NCI-H460 (cell line): ENCODE measurements at regions not wholly inside any gene's neighbourhood (a gene's known extent, or its start where the extent isn't known, plus 50 kb on each side); places are given as distances from the start of the nearest gene placed in this dataset.
"Not testable (repeated sequence)": the region's sequence is repeated elsewhere in the genome, so short reads cannot be mapped to it uniquely, and the experiment has no call there.

Experiments used
- DNase-seq: peaks from one replicate; pipeline ENCODE4 v3.0.0-alpha.2; 2016; ENCODE audit warnings: low read depth; ENCODE audit errors: extremely low read depth

GRCh38 chr14:101634202-101634849, 73.0 kb downstream of the DIO3 start:
- DNase-seq, result no peak

DNA sequence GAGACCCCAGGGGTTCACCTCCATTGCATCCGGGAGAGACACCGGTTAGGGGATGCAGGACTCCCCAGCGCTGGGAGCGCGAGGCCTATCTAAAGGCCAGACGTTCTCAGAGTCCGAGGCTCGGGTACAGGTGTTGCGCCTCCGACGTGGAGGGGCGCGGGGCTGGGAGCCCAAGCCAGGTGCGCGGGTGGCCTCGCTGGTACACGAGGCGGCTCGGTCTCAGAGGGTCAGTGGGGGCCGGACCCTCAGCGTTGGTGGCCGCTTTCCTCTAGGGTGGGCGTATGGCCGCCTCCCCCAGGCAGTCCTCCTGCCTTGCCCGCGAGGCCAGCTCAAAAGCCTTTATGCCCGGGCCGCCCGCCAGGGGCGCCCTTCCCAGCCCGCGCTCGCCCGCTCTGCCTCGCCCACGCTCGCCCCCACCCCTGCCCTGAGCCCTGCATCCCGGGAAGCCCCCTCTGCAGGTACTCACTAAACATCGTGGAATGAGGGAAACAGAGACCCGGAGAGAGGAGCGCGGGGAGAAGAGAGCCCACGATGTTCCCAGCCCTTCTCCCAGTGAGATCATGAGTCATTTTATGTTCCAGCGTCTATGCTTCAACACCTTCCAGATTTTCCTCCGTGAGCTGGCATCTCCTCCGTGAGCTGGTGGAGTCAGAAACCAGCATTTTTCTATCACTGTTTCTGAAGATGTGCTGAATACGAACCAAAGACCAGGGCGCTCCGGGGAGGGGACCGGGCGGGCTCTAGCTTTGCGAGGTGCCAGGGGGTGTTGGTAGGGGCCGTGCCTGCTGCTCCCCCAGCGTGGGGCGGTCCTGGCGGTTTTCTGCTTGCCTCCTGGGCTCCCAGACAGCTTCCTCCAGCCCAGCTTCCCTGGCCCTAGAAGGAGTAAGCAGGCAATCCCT, 73.8 kb downstream of the DIO3 start:
- no peak for DNase-seq

DNA sequence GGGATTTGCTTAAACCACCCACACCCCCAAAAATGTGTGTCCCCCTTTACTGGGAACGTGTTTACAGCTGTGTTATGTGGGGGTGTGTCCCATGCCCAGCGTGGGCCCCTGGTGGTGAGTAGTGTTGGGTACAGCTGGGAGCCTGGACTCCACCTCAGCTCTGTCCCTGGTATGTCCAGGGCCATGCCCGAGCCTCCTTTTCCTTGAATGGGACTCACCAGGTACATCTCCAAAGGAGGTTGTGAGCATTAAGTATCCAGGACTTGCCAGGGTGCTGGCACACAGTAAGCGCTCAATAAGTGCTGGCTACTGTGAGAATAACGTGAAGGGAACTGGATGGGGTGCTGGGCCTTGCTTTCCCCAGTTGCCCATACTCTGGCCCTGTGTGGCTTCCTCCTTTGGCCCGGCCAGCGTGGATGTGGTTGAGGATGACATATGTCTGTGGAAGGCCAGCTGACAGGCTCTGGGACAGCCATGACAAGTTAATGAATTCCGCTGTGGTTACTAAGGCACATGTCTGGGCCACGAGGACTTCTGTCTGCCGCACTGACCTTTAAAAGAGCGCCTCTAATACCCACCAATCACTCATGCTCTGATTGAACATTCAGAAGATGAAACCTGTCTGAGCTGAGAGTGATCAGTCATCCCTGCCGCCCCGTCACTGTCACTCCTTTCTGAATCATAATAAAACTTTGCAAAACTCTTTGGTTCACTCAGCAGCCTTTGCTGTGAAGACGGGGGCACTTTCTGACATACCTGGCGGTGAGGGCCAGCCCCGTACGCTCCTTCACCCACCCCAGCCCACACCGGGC, 74.7 kb downstream of the DIO3 start:
- DNase-seq, result no peak

DNA sequence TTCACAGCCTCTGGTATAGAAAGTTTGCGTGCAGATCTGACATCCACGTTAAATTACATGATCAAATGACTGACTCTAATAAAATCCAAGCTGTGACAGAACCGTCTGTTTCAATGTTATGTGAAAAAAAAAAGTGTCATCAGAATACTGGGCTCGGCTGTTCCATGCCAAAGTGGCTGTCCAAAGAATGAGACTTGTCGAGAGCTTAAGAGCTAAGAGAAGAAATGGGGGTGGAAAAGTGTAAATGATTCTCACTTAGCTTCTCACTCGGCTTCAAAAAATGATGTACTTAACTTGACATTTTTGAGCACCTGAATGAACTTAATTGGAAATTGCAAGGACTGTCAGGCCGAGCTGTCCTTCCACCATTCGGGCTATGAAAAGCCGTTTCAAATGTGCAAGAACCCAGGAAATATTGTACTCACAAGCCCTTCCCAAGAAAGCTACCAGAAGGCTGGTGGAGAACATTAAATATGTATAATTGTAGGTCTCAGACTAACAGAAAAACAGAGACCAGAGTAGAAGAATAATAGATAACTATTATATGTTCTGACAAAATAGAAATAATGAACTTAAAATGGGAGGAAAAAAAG, 78.0 kb downstream of the DIO3 start:
- no peak for DNase-seq

DNA sequence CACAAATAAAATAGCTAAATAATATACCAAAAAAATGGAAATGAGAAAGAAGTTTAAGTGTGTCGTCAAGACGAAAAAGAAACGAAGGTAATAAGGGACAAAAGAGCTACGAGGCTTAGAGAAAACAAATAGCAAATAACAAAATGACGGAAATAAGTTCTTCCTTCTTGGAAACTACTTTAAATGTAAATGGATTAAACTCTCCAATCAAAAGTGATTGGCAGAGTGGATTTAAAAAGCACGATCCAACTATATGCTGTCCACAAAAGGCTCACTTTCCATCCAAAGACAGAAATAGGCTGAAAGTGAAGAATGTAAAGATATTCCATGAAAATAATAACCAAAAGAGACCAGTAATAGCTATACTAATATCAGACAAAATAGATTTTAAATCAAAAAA, 82.4 kb downstream of the DIO3 start:
- no peak for DNase-seq

DNA sequence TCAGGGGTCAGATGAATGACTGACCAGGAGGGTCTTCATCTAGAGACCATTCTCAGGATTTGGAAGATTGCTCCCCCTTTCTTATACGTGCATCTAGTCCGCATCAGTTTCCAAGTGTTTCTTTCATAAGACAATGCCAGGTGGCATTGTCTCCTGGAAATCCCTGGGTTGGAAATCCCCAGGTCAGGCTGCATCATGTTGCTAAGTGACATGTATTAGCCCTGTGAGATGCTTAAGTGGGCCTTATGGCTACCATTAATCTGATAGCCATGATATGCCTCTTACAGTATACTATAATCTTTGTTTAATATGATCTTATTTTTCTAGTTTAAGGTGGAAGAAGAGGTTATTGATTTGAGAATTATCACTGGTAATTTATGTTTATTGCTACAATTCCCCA, 92.8 kb downstream of the DIO3 start:
- no peak for DNase-seq

GRCh38 chr14:101657372-101657771, 96.1 kb downstream of the DIO3 start:
- DNase-seq, result no peak

GRCh38 chr14:101665478-101666078, 95.9 kb upstream of the PPP2R5C start:
- peak; percentile 41 for DNase-seq

DNA sequence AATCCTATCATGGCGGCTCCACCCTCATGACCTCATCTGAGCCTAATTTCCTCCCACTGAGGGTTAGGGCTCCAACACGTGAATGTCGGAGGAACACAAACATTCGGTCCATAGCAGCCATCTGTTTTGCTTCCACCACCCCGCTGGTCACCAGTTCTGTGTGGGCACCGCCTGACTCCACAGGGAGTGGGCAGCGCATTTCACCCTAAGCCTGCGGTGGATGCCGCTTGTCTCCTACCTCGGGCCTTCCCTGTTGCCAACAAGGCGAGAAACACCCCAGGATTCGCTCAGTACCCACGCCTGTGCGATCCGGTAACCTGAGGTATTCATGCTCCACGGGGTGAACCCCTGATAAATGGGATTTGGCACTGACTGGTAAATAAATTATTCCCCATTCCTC, 95.2 kb upstream of the PPP2R5C start:
- DNase-seq, result no peak

DNA sequence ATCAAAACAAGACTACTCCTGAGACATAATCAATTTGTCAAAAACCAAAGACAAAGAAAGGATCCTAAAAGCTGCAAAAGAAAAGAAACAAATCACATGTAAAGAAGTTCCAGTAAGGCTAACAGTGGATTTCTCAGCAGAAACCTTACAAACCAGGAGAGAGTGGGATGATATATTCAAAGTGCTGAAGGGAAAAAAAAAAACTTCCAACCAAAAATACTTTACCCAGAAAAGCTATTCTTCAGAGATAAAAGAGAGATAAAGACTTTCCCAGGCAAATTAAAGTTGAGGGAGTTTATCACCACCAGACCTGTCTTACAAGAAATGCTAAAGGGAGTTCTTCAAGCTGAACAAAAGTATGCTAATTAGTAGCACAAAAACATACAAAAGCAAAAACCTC, 91.9 kb upstream of the PPP2R5C start:
- DNase-seq, result no peak

GRCh38 chr14:101673873-101674272, 87.6 kb upstream of the PPP2R5C start:
- DNase-seq, result no peak

DNA sequence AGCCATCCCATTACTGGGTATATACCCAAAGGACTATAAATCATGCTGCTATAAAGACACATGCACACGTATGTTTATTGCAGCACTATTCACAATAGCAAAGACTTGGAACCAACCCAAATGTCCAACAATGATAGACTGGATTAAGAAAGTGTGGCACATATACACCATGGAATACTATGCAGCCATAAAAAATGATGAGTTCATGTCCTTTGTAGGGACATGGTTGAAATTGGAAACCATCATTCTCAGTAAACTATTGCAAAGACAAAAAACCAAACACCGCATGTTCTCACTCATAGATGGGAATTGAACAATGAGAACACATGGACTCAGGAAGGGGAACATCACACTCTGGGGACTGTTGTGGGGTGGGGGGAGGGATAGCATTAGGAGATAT, 85.7 kb upstream of the PPP2R5C start:
- not testable (repeated sequence) for DNase-seq

- DNase-seq, result not testable (repeated sequence)
These were observed 83.6 kb upstream of the PPP2R5C start for GRCh38 chr14:101677912-101678327.

DNA sequence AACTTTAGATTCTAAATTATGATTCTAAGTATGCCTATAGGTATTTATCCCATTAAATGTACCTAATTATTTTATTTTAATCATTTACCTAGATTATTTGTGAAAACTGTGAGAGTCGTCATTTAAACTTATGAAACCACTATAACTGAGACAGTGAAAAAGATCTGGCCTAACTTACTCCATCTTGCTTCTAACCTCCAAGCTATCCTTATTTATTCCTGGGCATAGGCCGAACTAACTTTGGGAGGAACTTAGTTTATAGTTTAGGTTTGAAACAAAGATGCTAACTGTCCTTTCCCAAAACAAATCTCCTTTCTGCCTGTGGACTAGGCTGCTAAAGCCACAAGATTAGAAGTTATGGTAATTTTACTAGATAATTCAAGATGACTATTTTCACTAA, 79.7 kb upstream of the PPP2R5C start:
- DNase-seq, result no peak

DNA sequence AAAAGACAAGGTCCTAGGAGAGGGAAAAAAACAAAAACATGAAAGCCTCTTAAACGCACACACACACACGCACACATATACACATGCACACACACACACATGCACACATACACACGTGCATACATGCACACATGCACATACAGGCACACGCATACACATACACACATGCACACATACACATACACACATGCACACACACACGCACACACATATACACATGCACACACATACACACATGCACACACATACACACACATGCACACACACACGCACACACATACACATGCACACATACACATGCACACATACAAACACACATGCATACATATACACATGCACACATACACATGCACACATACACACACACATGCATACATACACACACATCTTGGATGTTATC, 78.1 kb upstream of the PPP2R5C start:
- no peak for DNase-seq

GRCh38 chr14:101687756-101688546, 73.6 kb upstream of the PPP2R5C start:
- DNase-seq, result no peak

DNA sequence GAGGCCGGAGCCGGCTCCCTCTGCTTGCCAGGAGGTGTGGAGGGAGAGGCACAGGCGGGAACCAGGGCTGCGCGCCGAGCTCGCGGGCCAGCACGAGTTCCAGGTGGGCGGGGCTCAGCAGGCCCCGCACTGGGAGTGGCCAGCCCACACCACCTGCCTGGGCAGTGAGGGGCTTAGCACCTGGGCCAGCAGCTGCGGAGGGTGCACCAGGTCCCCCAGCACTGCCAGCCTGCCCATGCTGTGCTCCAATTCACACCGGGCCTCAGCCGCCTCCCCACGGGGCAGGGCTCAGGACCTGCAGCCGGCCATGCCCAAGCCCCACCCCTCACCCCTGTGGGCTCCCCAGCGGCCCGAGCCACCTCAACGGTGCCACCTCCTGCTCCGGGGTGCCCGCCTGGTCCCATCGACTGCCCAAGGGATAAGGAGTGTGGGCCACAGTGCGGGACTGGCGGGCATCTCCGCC, 72.4 kb upstream of the PPP2R5C start:
- DNase-seq, result no peak

DNA sequence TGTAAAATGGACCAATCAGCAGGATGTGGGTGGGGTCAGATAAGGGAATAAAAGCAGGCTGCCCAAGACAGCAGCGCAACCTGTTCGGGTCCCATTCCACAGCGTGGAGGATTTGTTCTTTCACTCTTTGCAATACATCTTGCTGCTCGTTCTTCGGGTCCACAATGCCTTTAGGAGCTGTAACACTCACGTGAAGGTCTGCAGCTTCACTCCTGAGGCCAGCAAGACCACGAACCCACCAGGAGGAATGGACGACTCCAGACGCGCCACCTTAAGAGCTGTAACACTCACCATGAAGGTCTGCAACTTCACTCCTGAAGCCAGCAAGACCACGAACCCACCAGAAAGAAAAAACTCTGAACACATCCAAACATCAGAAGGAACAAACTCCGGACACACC, 71.5 kb upstream of the PPP2R5C start:
- DNase-seq, result not testable (repeated sequence)

DNA sequence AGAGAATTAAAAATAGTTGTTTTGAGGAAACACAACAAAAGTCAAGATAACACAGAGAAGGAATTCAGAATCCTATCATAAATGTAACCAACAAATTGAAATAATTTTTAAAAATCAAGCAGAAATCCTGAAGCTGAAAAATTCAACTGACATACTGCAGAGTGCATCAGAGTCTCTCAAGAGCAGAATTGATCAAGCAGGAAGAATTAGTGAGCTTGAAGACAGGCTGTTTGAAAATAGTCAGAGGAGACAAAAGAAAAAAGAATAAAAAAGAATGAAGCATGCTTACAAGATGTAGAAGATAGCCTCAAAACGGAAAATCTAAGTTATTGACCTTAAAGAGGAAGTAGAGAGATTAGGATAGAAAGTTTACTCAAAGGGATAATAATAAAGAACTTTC, 65.8 kb upstream of the PPP2R5C start:
- no peak for DNase-seq

DNA sequence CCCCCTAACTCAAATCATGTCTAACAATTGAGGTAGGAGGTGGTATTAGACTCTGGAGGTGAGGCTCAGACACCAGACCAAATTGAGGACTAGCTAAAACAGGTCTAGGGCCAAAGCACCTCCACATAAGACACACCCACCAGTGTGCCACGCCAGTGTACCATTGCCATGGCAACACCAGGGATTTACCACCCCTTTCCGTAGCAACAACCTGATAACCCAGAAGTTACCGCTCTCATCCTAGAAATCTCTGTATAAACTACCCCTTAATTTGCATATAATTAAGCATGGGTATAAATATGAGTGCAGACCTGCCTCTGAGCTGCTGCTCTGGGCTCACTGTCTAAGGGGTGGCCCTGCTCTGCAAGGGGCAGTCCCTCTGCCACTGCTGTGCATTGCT, 57.4 kb upstream of the PPP2R5C start:
- no peak for DNase-seq
